ENCODE measurements at regions not wholly inside any gene's neighbourhood (a gene's known extent, or its start where the extent isn't known, plus 50 kb on each side); places are given as distances from the start of the nearest gene placed in this dataset.

DNA sequence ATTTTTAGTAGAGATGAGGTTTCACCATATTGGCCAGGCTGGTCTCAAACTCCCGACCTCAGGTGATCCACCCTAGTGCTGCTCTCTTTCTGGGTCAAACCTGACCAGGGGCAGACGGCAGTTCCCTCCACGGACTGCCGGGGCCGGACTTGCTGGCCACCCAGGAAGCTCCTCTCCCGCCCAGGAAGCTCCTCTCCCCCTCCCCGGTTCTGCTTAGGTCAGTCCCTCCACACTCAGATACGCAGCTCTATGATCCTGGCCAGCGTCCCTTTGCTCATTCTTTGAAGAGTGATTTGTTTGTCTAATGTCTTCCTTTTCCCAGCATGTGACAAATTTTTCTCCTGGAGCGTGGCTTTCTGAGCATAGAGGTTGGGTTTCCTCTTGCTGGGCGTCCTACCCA lies 125.3 kb upstream of the B3GAT1 start:
- FAIRE-seq (no peak), DNase-seq (ENCODE audit: low spot score) (no peak), ATAC-seq (no peak)
- Histone ChIP-seq H2AFZ (ENCODE audit: low read length) (no peak overlapping the region), H3K36me3 (replicated peaks in 1 of 2; ENCODE audit: control insufficient read depth in 1 of 2, insufficient read depth in 2 of 2, low read length in 2 of 2) (no peaks in the 10 kb centered on the region), H3K27me3 (ENCODE audit: control insufficient read depth in 1 of 2, insufficient read depth in 2 of 2, low read length in 2 of 2) (peaks cover 6 to 53% of the 10 kb centered on the region in 2 experiments; a peak in 3 of 5 replicates), H4K20me1 (ENCODE audit: insufficient read depth, low read length) (no peaks in the 10 kb centered on the region), H3K4me1 (ENCODE audit: insufficient read depth, low read length) (no peaks in the 10 kb centered on the region), H3K4me3 (replicated peaks in 1 of 3; ENCODE audit: insufficient read depth in 1 of 3, low read depth in 2 of 3, low read length in 3 of 3) (no peak overlapping the region), H3K79me2 (ENCODE audit: insufficient read depth, low read length) (no peaks in the 10 kb centered on the region), H3K27ac (ENCODE audit: extremely low read length, insufficient read depth, low read length) (no peak overlapping the region), H3K9me3 (ENCODE audit: low read length) (no peaks in the 10 kb centered on the region), H3K4me2 (ENCODE audit: low read depth, low read length) (no peak overlapping the region), H3K9ac (ENCODE audit: insufficient read depth, low read depth, low read length) (no peak overlapping the region)
- TF ChIP-seq JDP2 (CRISPR knock-in tag; IDR thresholded peaks at IDR 0.05; ENCODE audit: borderline replicate concordance), result no peak
- no peak for TF ChIP-seq SP2 (CRISPR knock-in tag; IDR thresholded peaks at IDR 0.05)
- TF ChIP-seq, protein P1, sequence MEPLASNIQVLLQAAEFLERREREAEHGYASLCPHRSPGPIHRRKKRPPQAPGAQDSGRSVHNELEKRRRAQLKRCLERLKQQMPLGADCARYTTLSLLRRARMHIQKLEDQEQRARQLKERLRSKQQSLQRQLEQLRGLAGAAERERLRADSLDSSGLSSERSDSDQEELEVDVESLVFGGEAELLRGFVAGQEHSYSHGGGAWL (CRISPR knock-in tag; IDR thresholded peaks at IDR 0.05), result no peak
- no TSS peak for BruUV-seq (replicated peaks)
- POLR2A ChIA-PET, result no interaction called here
- CTCF ChIA-PET (ENCODE audit: low intra/inter-chr PET ratio, low total read pairs), result no interaction called here
- in situ Hi-C loops (cut with HindIII; ENCODE audit: extremely low pct_ligation_motif_present, low pct_unique_long_range_greater_than_20kb), result no loop called here
- WGBS (ENCODE audit: low lambda C conversion rate), result 3% methylated on average over 10 of the region's 11 CpGs
- intact Hi-C loops (cut with micrococcal nuclease; ENCODE audit: unreplicated experiment), result no loop called here

DNA sequence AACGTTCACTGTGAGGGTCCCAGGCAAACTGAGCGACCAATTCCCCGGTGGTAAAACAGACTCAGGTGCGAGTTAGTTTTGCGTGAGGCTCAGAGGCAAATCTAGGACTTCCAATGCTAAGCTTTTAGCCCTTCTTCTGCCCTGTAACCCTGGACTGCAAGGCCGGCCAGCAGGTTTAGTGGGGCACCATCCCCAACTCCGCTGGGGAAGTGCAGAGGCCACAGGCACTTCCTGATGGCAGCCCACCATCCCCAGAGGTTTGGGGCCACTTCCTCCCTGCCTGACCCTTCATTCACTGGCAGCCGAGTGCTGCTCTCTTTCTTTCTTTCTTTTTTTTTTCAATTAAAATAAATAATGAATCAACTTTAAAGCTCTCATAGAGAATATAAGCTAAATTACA lies 124.6 kb upstream of the B3GAT1 start:
- ATAC-seq (no peak), DNase-seq (ENCODE audit: low spot score) (no peak), FAIRE-seq (no peak)
- H3K9ac ChIP-seq (ENCODE audit: insufficient read depth, low read depth, low read length), result no peak overlapping the region
- H3K9me3 ChIP-seq (ENCODE audit: low read length), result no peaks in the 10 kb centered on the region
- no peak for TF ChIP-seq RCOR2 (CRISPR knock-in tag; IDR thresholded peaks at IDR 0.05)
- no peak for TF ChIP-seq KLF13 (CRISPR knock-in tag; IDR thresholded peaks at IDR 0.05)
- TF ChIP-seq, protein P2, sequence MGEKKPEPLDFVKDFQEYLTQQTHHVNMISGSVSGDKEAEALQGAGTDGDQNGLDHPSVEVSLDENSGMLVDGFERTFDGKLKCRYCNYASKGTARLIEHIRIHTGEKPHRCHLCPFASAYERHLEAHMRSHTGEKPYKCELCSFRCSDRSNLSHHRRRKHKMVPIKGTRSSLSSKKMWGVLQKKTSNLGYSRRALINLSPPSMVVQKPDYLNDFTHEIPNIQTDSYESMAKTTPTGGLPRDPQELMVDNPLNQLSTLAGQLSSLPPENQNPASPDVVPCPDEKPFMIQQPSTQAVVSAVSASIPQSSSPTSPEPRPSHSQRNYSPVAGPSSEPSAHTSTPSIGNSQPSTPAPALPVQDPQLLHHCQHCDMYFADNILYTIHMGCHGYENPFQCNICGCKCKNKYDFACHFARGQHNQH (CRISPR knock-in tag; IDR thresholded peaks at IDR 0.05), result no peak
- TF ChIP-seq, protein P3, sequence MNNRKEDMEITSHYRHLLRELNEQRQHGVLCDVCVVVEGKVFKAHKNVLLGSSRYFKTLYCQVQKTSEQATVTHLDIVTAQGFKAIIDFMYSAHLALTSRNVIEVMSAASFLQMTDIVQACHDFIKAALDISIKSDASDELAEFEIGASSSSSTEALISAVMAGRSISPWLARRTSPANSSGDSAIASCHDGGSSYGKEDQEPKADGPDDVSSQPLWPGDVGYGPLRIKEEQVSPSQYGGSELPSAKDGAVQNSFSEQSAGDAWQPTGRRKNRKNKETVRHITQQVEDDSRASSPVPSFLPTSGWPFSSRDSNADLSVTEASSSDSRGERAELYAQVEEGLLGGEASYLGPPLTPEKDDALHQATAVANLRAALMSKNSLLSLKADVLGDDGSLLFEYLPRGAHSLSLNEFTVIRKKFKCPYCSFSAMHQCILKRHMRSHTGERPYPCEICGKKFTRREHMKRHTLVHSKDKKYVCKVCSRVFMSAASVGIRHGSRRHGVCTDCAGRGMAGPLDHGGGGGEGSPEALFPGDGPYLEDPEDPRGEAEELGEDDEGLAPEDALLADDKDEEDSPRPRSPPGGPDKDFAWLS (CRISPR knock-in tag; IDR thresholded peaks at IDR 0.05; ENCODE audit: borderline replicate concordance), result no peak
- TF ChIP-seq, protein P4, sequence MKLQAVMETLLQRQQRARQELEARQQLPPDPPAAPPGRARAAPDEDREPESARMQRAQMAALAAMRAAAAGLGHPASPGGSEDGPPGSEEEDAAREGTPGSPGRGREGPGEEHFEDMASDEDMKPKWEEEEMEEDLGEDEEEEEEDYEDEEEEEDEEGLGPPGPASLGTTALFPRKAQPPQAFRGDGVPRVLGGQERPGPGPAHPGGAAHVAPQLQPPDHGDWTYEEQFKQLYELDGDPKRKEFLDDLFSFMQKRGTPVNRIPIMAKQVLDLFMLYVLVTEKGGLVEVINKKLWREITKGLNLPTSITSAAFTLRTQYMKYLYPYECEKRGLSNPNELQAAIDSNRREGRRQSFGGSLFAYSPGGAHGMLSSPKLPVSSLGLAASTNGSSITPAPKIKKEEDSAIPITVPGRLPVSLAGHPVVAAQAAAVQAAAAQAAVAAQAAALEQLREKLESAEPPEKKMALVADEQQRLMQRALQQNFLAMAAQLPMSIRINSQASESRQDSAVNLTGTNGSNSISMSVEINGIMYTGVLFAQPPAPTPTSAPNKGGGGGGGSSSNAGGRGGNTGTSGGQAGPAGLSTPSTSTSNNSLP (IDR thresholded peaks at IDR 0.05; ENCODE audit: low read depth, low read length), result no peak
- TF ChIP-seq MLLT10 (CRISPR knock-in tag; IDR thresholded peaks at IDR 0.05), result no peak
- no peak for TF ChIP-seq SIN3B (IDR thresholded peaks at IDR 0.05; ENCODE audit: low read length)
- TF ChIP-seq, protein P5, sequence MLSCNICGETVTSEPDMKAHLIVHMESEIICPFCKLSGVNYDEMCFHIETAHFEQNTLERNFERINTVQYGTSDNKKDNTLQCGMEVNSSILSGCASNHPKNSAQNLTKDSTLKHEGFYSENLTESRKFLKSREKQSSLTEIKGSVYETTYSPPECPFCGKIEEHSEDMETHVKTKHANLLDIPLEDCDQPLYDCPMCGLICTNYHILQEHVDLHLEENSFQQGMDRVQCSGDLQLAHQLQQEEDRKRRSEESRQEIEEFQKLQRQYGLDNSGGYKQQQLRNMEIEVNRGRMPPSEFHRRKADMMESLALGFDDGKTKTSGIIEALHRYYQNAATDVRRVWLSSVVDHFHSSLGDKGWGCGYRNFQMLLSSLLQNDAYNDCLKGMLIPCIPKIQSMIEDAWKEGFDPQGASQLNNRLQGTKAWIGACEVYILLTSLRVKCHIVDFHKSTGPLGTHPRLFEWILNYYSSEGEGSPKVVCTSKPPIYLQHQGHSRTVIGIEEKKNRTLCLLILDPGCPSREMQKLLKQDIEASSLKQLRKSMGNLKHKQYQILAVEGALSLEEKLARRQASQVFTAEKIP (CRISPR knock-in tag; IDR thresholded peaks at IDR 0.05; ENCODE audit: borderline replicate concordance), result no peak
- no peak for TF ChIP-seq PRPF4 (IDR thresholded peaks at IDR 0.05; ENCODE audit: low read depth, low read length, poor library complexity, severe bottlenecking)
- 10% methylated on average over 4 of the region's 8 CpGs for WGBS (ENCODE audit: low lambda C conversion rate)
- H3K4me1 ChIP-seq (ENCODE audit: insufficient read depth, low read length), result no peaks in the 10 kb centered on the region
- H3K36me3 ChIP-seq (replicated peaks in 1 of 2; ENCODE audit: control insufficient read depth in 1 of 2, insufficient read depth in 2 of 2, low read length in 2 of 2), result no peaks in the 10 kb centered on the region
- peaks cover 6 to 58% of the 10 kb centered on the region in 2 experiments; a peak in 3 of 5 replicates for H3K27me3 ChIP-seq (ENCODE audit: control insufficient read depth in 1 of 2, insufficient read depth in 2 of 2, low read length in 2 of 2)
- intact Hi-C loops (cut with micrococcal nuclease; ENCODE audit: unreplicated experiment), result no loop called here
- H4K20me1 ChIP-seq (ENCODE audit: insufficient read depth, low read length), result no peaks in the 10 kb centered on the region
- BruUV-seq (replicated peaks), result no TSS peak
- no peak overlapping the region for H2AFZ ChIP-seq (ENCODE audit: low read length)
- H3K27ac ChIP-seq (ENCODE audit: extremely low read length, insufficient read depth, low read length), result no peak overlapping the region
- H3K79me2 ChIP-seq (ENCODE audit: insufficient read depth, low read length), result no peaks in the 10 kb centered on the region
- no peak overlapping the region for H3K4me2 ChIP-seq (ENCODE audit: low read depth, low read length)
- ChIA-PET POLR2A (no interaction called here), CTCF (ENCODE audit: low intra/inter-chr PET ratio, low total read pairs) (no interaction called here)
- in situ Hi-C loops (cut with HindIII; ENCODE audit: extremely low pct_ligation_motif_present, low pct_unique_long_range_greater_than_20kb), result no loop called here
- no peak overlapping the region for H3K4me3 ChIP-seq (replicated peaks in 1 of 3; ENCODE audit: insufficient read depth in 1 of 3, low read depth in 2 of 3, low read length in 3 of 3)
